GOT3 (cell line): ENCODE measurements at regions not wholly inside any gene's neighbourhood (a gene's known extent, or its start where the extent isn't known, plus 50 kb on each side); places are given as distances from the start of the nearest gene placed in this dataset.
A peak's percentile ranks its signal among the peaks of the same experiment; 100 is the strongest.

Source experiments
- DNase-seq: peaks from one replicate; lab custom pipeline; 2025; ENCODE audit warnings: mixed read lengths; lab: John Stamatoyannopoulos, UW

DNA sequence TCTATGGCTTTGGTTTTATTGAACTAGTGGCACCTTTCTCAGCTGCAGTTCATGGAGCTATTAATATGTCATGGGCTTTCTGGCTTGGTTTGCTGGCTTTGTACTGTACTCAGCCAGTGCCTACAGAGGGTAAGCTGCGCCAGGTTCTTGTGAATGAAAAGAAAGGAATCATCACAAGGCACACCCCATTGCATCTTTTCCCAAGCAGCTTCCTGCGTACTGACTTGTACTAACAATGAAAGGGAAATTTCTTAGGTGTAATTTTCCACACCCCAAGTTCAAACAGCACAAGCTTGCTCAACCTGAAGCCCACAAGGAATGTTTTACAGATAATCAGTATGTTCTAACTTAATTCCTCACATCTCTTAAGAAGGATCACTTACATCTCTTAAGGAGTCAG, 78.0 kb upstream of the TNFSF18 start:
- DNase-seq, result no peak

DNA sequence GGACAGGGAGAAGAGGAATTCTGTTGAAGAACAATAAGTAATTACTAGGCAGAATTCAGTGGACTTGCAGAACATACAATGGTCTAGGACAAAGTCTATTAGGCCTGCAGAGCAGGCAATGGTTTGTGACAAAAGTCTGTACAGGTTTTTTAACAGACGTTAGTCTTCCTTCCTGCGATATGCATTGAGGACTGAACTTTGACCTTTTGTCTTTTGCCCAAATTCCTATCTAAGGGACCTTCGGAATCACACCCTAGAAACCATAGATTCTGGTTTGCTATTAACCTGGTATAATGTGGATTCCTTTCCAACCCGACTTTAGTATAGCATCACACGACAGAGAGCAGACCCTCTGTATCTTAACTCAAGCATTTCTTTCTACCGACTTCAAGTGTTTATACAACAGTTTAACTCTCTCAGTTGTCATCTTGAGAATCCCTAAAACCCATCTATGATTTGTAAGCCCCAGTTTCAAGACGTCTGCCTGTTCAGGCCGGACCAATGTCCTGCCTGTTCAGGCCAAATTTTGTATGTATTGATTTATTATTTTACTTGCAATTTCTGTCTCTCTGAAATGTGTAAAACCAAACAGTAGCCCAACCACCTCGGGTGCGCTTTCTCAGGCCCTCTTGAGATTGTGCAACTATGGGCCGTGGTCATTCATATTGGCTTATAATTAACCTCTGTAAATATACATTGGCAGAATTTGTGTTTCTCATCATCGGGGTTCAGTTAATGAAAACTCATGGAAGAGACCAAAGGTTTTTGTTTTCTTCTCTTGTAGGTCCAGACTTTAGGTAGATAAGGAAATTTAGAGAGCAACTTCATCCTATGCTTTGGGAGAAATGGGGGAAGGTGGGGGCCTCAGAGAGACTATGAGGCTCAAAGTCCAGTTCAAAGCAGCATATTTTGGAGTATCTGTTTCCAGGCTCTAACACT, 76.9 kb upstream of the TNFSF18 start:
- no peak for DNase-seq

DNA sequence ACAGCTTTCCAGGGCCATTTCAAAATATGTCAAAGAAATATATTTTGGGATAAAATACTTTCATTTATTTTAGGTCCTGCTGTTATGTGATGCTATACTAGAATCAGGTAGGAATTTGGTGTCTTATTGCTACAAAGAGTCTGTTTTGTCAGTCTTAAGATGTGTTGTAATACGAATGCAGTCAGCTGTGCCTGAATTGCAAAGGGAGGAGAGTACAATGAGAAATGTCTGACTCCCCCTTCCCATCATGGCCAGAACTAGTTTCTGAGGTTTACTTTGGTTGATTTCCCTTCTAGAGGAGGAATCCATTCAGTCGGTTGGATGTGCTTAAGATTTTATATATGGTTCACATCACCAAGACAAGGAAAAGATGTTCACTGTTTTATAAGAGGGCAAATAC, 75.7 kb upstream of the TNFSF18 start:
- no peak for DNase-seq

DNA sequence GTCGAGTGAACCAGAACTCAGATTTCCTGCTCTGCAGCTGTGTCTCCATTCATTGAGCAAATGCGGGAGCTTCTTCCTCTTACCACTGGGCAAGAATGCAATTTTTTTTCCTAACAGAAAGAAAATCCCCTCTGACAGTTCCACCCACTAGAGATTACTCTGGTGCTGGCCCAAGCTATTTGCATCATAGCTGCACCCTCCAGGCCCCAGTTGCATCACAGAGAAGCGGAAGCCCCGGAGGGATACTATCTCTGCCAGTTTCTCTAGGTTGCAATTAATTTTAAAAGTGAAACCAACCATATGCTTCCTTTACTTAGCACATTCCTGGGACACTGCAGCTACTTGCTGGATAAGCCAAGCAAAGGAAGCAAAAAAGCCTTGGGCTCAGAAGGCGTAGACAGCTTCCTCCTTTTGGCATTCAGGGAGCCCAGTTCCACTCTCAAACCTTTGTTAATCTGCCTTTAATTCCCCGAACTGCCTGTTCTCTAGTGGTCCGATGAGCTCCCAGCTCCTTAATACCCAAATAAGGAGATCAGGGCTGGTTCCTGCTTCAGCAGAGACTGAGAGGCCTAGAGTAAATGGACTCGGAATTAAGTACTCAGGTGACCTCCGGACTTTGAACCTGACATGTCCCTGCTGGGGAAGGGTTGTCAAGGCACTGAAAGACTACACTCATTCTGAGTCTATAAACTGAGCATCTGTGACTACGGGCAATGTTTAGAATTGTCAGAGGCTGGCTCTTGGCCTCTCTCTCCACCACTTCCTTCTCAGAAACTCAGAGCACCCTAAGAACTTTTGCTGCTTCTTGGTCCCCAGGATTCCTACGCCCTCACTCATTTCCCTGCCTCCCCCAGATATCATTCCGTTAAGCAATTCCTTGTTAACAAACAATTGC, 72.5 kb upstream of the TNFSF18 start:
- DNase-seq, result peak; percentile 91

DNA sequence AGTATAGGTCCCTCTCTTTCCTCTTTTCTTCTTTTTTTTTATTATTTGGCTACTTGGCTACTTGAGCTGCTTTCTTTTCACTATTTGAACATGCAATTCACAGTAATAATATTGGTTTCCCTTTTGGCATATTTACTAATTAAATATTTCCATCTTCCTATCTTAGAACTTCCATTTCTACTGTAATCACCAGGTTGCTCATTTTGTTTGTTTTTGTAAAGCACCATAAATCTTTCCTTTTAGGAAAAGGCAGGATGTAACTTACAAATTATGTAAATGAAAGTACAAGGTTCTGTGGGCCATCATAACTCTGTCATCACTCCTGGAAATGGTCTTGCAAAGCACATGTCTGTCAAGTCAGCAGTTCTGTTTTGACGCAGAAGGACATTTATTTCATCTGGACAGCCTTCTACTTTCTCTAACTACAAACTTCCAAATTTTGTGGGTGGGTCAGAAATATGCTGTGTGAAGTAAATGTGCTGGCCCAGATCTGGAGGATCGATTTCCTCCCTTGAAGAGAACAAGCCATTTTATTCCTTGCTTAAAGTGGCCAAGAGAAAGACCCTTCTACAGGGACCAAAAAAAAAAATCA, 71.7 kb upstream of the TNFSF18 start:
- no peak for DNase-seq

DNA sequence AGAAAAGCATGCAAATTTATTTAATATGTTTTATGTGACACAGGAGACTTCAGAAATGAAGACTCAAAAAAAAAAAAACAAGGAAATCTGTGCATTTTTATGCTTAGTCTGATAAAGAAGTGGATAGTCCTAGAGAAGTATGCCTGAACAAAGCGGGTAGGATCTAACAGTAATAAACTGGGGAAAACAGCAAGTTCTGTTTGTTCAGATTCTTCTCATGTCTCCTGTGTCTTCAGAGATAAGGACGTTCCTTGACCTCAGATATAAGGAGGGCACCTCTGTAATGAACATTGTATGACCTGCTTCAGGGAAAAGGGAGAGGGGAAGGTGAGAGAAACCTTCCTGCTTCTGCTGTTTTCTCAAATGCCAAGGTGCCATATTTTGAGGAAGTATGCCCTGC, 67.7 kb upstream of the TNFSF18 start:
- DNase-seq, result no peak

DNA sequence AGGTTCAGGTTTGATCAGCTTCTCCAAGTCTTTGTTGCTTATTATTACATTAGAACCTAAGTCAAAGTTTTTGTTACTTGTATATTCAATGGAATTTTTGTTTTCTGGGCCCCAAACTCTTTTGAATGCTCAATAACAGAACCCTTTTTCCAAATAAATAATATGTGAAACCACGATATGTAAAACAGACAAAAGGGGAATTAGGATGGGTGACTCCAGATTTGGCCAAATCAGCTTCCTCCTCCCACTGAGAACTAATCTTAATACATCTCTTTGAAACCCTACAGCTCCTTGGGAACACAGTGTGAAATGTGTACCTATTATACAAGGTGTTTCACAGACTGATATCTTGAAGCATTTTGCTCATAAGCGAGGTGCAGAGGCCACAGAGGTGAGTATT, 67.0 kb upstream of the TNFSF18 start:
- DNase-seq, result no peak

DNA sequence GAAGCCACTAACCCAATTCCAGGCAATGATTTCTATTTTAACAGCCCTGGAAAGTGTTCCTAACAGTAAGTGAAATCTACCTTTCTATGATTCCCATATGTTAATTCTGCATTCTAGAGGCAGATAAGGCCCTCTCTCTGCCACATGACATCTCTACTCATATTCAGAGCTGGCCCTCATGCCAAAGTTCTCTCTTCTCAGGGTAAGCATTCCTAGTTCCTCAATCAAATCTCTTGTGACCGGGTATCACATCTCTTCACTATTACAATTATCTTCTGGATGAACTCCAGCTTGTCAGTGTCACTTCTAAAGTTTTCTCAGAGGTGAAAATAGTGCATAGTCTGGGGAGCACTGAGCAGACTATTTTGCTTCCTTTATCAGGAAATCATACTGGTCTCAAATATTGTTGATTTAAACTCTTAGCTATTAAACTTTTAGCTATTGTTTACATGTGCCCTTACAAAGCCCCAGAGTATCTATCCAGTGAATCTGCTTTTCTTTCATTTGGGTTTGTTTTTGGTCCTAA, 66.4 kb upstream of the TNFSF18 start:
- no peak for DNase-seq

DNA sequence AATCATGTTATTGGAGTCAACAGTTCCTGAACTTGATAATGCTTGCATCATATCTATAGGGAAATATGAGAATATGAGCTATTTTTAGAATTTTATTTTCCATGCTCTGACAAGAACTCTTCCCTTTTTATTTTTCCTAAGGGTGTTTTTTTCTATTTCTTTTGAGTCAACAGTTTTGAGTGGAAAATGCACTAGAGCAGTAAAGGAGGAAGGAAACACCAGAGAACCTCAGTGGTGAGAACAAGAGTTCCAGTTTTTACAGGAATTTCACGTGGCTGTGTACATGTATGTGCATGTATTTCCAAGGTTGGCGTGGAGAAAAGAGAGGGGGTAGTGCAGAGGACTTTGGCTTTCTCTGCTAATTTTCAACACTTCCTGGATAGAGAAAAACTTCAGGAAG, 63.6 kb upstream of the TNFSF18 start:
- DNase-seq, result no peak

DNA sequence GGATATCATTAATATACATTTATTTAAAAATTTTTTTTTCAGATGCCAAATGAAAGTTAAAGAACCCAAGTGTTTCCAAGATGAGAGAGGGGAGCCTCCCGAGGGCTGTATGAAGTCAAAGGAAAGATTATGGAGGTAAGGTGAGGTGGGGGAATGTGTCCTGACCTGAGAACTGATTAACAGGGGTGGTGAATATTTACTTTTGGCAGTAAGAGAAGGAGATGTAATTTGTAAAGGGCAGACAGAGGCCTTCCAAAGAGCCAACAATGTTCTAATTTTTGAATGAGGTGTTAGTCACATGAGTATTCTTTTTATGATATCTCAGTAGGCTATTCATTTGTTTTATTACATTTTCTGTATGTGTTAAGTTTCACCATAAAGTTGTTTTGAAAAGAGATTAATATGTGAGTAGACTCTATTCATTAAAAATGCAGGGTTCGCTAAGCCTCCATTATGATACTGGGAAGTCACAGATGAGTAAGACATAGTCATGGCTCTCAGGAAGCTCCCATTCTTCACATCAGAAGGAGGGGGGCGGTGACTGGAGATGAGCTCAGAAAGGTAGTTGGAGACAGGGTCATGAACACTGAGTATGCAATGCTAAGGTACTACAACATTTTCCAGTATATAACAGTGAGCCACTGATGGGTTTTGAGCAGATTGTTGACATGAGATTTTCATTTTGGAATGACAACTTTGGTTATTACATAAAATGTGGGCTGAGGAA, 62.4 kb upstream of the TNFSF18 start:
- no peak for DNase-seq

DNA sequence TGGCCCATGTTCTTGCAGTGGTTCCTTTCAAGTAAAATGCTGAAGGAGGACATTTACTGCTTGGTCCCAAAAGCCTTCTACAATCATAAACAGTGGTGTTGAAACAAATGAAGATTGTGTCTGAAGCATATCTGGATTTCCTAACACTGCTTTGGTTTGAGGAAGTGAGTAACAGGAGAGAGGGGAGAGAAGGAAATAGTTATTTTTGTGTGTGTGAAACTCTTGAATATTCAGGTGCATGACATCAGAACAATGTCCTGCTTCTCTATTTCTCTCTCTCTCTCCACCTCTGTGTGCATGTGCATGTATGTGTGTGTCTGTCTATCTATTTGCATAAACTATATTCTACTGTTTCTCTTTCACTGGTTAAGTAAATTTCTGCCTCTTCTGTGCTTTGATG, 61.4 kb upstream of the TNFSF18 start:
- no peak for DNase-seq

DNA sequence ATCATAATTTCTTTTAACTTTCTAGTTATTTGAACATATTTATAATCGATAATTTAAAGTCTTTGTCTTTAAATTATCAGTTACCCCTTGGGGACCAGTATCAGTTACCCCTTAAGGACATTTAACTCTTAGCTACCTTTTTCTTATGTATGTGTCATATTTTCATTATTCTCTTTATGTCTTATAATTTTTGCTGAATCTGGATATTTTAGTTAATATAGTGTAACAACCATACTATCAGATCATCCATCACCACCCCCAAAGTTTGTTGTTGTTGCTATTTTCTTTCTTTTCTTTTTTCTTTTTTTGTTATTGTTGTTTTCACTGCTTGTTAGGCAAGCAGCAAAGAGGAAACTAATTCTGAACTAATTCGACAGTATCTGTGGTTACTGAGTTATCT, 57.0 kb upstream of the TNFSF18 start:
- DNase-seq, result no peak

DNA sequence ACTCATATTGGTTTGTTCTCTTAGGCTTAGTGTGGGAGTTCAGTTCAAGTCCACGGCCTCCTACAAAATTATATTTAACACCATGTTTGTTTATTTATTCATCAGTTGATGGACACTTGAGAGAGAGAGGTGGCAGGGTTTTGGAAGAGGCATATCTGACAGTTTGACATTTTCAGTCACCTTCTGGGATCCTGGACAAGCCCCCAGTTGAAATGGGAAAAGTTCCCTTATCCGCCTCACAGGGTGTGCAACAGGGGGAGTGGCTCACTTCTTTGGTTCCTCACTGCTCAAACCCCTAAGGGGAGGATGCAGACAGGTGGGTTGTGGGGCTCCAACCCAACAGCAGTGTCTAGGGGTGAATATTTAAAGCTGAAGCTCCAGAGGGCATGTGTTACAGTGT, 52.3 kb upstream of the TNFSF18 start:
- no peak for DNase-seq

DNA sequence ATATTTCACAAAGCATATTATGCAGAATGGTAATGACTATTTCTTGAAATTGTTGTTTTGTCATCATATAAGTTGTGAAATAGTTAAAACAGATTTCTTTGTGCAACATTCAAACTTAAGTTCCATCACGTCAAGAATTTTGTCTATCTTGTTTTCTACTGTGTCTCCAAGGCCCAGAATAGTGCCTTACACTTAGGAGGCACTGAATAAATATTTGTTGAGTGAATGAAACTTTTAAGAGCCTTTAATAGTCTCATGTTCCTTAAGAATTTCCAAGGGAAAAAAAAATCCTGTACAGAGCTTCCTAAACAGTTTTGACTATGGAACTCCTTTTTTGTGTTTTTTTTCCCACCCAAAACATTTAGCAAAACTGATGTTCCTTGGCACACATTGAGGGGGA, 50.8 kb upstream of the TNFSF18 start:
- no peak for DNase-seq

DNA sequence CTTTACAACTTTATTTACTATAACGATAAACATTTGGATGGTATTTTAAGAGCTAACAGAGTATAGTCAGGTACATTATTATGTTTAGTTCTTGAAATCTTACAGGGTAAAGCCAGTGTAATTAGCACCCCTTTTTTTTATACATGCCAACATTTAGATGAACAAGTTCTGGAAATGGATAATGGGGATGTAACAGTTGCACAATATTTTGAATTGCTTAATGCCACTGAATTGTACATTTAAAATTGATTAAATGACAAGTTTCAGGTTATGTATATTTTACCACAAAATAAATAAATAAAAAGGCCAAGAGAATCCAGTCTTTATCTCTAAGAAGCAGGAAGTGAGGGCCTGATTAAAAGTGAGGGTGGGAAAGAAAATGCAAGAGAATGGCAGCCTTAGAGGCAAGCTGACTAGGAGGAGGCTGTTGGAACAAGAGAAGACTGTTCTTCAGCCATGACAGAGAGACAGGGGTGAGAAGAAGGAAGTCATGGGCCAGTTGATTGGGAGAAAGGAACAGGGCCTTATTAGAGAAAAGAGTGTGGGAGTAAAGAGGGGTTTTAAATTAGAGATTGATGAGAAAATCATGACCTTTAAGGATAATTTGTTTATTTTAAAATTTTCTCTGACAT, 49.9 kb upstream of the TNFSF18 start:
- no peak for DNase-seq
